ENCODE measurements at regions not wholly inside any gene's neighbourhood (a gene's known extent, or its start where the extent isn't known, plus 50 kb on each side); places are given as distances from the start of the nearest gene placed in this dataset.

DNA sequence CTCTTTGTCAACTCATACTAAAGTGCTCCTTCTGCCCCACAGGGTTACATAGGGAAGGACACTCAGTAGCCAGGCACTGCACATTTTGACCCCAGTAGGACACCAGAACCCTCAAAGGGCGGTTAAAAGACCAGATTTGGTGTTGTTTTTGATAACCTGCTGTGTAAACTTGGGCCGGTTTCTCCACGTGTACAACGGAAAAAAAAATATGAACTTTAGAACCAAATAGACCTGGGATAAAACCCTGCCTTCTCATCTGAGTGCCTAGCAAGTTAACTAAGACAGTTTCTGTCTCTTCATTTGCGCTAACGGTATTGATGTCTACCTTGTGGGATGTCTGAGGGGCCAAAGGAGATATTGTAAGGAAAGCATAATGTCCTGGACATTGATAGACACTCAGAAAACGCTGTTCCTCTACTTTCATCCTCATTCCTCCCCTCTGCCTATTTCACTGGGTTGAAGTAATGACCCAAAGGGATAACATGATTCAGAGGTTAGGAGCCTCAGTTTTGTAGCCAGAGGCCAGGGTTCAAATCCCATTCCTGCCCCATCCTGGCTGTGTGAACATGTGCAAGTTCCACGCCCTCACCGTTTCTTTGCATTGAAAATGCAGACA lies 155.9 kb upstream of the LPP start:
- TF ChIP-seq, protein P1, sequence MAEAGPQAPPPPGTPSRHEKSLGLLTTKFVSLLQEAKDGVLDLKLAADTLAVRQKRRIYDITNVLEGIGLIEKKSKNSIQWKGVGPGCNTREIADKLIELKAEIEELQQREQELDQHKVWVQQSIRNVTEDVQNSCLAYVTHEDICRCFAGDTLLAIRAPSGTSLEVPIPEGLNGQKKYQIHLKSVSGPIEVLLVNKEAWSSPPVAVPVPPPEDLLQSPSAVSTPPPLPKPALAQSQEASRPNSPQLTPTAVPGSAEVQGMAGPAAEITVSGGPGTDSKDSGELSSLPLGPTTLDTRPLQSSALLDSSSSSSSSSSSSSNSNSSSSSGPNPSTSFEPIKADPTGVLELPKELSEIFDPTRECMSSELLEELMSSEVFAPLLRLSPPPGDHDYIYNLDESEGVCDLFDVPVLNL (CRISPR knock-in tag; IDR thresholded peaks at IDR 0.05; ENCODE audit: borderline replicate concordance, low read depth): no peak
- TF ChIP-seq ETV6 (CRISPR knock-in tag; IDR thresholded peaks at IDR 0.05) (no peak), OVOL2 (CRISPR knock-in tag; IDR thresholded peaks at IDR 0.05; ENCODE audit: borderline replicate concordance) (no peak), ZNF219 (CRISPR knock-in tag; IDR thresholded peaks at IDR 0.05; ENCODE audit: borderline replicate concordance) (no peak)
- TF ChIP-seq, protein P2, sequence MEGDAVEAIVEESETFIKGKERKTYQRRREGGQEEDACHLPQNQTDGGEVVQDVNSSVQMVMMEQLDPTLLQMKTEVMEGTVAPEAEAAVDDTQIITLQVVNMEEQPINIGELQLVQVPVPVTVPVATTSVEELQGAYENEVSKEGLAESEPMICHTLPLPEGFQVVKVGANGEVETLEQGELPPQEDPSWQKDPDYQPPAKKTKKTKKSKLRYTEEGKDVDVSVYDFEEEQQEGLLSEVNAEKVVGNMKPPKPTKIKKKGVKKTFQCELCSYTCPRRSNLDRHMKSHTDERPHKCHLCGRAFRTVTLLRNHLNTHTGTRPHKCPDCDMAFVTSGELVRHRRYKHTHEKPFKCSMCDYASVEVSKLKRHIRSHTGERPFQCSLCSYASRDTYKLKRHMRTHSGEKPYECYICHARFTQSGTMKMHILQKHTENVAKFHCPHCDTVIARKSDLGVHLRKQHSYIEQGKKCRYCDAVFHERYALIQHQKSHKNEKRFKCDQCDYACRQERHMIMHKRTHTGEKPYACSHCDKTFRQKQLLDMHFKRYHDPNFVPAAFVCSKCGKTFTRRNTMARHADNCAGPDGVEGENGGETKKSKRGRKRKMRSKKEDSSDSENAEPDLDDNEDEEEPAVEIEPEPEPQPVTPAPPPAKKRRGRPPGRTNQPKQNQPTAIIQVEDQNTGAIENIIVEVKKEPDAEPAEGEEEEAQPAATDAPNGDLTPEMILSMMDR (IDR thresholded peaks at IDR 0.05): no peak
- TF ChIP-seq, protein P3, sequence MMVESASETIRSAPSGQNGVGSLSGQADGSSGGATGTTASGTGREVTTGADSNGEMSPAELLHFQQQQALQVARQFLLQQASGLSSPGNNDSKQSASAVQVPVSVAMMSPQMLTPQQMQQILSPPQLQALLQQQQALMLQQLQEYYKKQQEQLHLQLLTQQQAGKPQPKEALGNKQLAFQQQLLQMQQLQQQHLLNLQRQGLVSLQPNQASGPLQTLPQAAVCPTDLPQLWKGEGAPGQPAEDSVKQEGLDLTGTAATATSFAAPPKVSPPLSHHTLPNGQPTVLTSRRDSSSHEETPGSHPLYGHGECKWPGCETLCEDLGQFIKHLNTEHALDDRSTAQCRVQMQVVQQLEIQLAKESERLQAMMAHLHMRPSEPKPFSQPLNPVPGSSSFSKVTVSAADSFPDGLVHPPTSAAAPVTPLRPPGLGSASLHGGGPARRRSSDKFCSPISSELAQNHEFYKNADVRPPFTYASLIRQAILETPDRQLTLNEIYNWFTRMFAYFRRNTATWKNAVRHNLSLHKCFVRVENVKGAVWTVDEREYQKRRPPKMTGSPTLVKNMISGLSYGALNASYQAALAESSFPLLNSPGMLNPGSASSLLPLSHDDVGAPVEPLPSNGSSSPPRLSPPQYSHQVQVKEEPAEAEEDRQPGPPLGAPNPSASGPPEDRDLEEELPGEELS (CRISPR knock-in tag; IDR thresholded peaks at IDR 0.05): no peak

All from WTC11 (cell line).